DMS53 (cell line): ENCODE measurements at regions not wholly inside any gene's neighbourhood (a gene's known extent, or its start where the extent isn't known, plus 50 kb on each side); places are given as distances from the start of the nearest gene placed in this dataset.
"Not testable (repeated sequence)": the region's sequence is repeated elsewhere in the genome, so short reads cannot be mapped to it uniquely, and the experiment has no call there.

Source experiments
- DNase-seq: peaks from one replicate; lab custom pipeline; 2025; lab: John Stamatoyannopoulos, UW

- DNase-seq: peak; percentile 46
Observed at GRCh38 chr6:3549314-3549940, 92.6 kb upstream of the SLC22A23 start.

GRCh38 chr6:3546121-3546520, 89.3 kb upstream of the SLC22A23 start:
- no peak for DNase-seq

- DNase-seq: no peak
Observed at GRCh38 chr6:3545156-3545555, 88.3 kb upstream of the SLC22A23 start.

- peak; percentile 94 for DNase-seq
Observed at GRCh38 chr6:3542032-3542640, 85.3 kb upstream of the SLC22A23 start.

- peak; percentile 15 for DNase-seq
Observed at GRCh38 chr6:3541006-3541585, 84.2 kb upstream of the SLC22A23 start.

- peak; percentile 8 for DNase-seq
Observed at GRCh38 chr6:3540253-3540820, 83.5 kb upstream of the SLC22A23 start.

- DNase-seq: peak; percentile 22
Observed at GRCh38 chr6:3538536-3538935, 81.7 kb upstream of the SLC22A23 start.

- no peak for DNase-seq
Observed at GRCh38 chr6:3536901-3537300, 80.1 kb upstream of the SLC22A23 start.

GRCh38 chr6:3535776-3536435, 79.1 kb upstream of the SLC22A23 start:
- no peak for DNase-seq

- no peak for DNase-seq
Observed at GRCh38 chr6:3535033-3535775, 78.4 kb upstream of the SLC22A23 start.

- no peak for DNase-seq
Observed at GRCh38 chr6:3534599-3534998, 77.7 kb upstream of the SLC22A23 start.

GRCh38 chr6:3533981-3534380, 77.1 kb upstream of the SLC22A23 start:
- no peak for DNase-seq

GRCh38 chr6:3532296-3532916, 75.6 kb upstream of the SLC22A23 start:
- no peak for DNase-seq

- no peak for DNase-seq
Observed at GRCh38 chr6:3531481-3531880, 74.6 kb upstream of the SLC22A23 start.

- no peak for DNase-seq
Observed at GRCh38 chr6:3530515-3530914, 73.7 kb upstream of the SLC22A23 start.

GRCh38 chr6:3529721-3530120, 72.9 kb upstream of the SLC22A23 start:
- no peak for DNase-seq

- DNase-seq: no peak
Observed at GRCh38 chr6:3529232-3529631, 72.4 kb upstream of the SLC22A23 start.

GRCh38 chr6:3528081-3528671, 71.3 kb upstream of the SLC22A23 start:
- not testable (repeated sequence) for DNase-seq

- DNase-seq: no peak
Observed at GRCh38 chr6:3527651-3527977, 70.8 kb upstream of the SLC22A23 start.

- DNase-seq: no peak
Observed at GRCh38 chr6:3526962-3527650, 70.3 kb upstream of the SLC22A23 start.

GRCh38 chr6:3525915-3526314, 69.1 kb upstream of the SLC22A23 start:
- DNase-seq: no peak
